SK-N-SH treated with all-trans-retinoic acid at 6 μM for 48 hours (cell line): ENCODE measurements at regions not wholly inside any gene's neighbourhood (a gene's known extent, or its start where the extent isn't known, plus 50 kb on each side); places are given as distances from the start of the nearest gene placed in this dataset.

ENCODE experiments used
- ATAC-seq: fragments of 200-7000 bp; cut with Tn5 transposase; 3 replicates; pipeline ENCODE4 v1.9.1; 2020; ENCODE audit warnings: mild to moderate bottlenecking, moderate library complexity
- BACH2 ChIP-seq: fragments of 250-450 bp; sonication (Bioruptor Pico); IDR thresholded peaks from 2 replicates; pipeline ENCODE4 v1.9.0; 2021; ENCODE audit warnings: mild to moderate bottlenecking, borderline replicate concordance
- CREB5 ChIP-seq: fragments of 250-450 bp; sonication (Bioruptor Pico); IDR thresholded peaks from 2 replicates; pipeline ENCODE4 v1.5.1; 2020; ENCODE audit warnings: low read depth, mild to moderate bottlenecking, moderate library complexity
- CSDC2 ChIP-seq: fragments of 250-450 bp; sonication (Bioruptor Pico); IDR thresholded peaks from 2 replicates; pipeline ENCODE4 v1.5.0; 2020; ENCODE audit warnings: mild to moderate bottlenecking, moderate library complexity
- CSRNP3 ChIP-seq: fragments of 250-450 bp; sonication (Bioruptor Pico); IDR thresholded peaks from 2 replicates; pipeline ENCODE4 v1.5.1; 2021; ENCODE audit warnings: mild to moderate bottlenecking, moderate library complexity
- ESRRG ChIP-seq: fragments of 250-450 bp; sonication (Bioruptor Pico); IDR thresholded peaks from 2 replicates; pipeline ENCODE4 v1.6.1; 2021; ENCODE audit warnings: mild to moderate bottlenecking
- GLIS3 ChIP-seq: fragments of 250-450 bp; sonication (Bioruptor Pico); IDR thresholded peaks from 2 replicates; pipeline ENCODE4 v1.5.0; 2020; ENCODE audit warnings: mild to moderate bottlenecking, moderate library complexity
- ISL1 ChIP-seq: fragments of 250-450 bp; sonication (Bioruptor Pico); IDR thresholded peaks from 2 replicates; pipeline ENCODE4 v2.1.2; 2022; ENCODE audit warnings: mild to moderate bottlenecking, moderate library complexity
- OSR1 ChIP-seq: fragments of 250-450 bp; sonication (Bioruptor Pico); IDR thresholded peaks from 2 replicates; pipeline ENCODE4 v1.8.0; 2022; ENCODE audit warnings: moderate library complexity, mild to moderate bottlenecking, inconsistent platforms
- PATZ1 ChIP-seq: fragments of 250-450 bp; sonication (Bioruptor Pico); IDR thresholded peaks from 2 replicates; pipeline ENCODE4 v1.8.0; 2020; ENCODE audit warnings: mild to moderate bottlenecking, moderate library complexity, borderline replicate concordance
- POU6F1 ChIP-seq: fragments of 250-450 bp; sonication (Bioruptor Pico); IDR thresholded peaks from 2 replicates; pipeline ENCODE4 v1.8.0; 2021; ENCODE audit warnings: low read depth, mild to moderate bottlenecking, moderate library complexity, borderline replicate concordance
- PPARA ChIP-seq: fragments of 250-450 bp; sonication (Bioruptor Pico); IDR thresholded peaks from 2 replicates; pipeline ENCODE4 v1.5.0; 2020; ENCODE audit warnings: mild to moderate bottlenecking, borderline replicate concordance
- SNAI2 ChIP-seq: fragments of 250-450 bp; sonication (Bioruptor Pico); IDR thresholded peaks from 2 replicates; pipeline ENCODE4 v1.5.0; 2020; ENCODE audit warnings: mild to moderate bottlenecking, moderate library complexity
- TCF4 ChIP-seq: fragments of 250-450 bp; sonication (Bioruptor Pico); IDR thresholded peaks from 2 replicates; pipeline ENCODE4 v1.8.0; 2021; ENCODE audit warnings: mild to moderate bottlenecking, moderate library complexity, borderline replicate concordance
- TOX ChIP-seq: fragments of 250-450 bp; sonication (Bioruptor Pico); IDR thresholded peaks from 2 replicates; pipeline ENCODE4 v1.8.0; 2021; ENCODE audit warnings: mild to moderate bottlenecking, moderate library complexity, borderline replicate concordance
- TSHZ2 ChIP-seq: fragments of 250-450 bp; sonication (Bioruptor Pico); IDR thresholded peaks from 2 replicates; pipeline ENCODE4 v1.5.0; 2020; ENCODE audit warnings: mild to moderate bottlenecking, moderate library complexity
- ZC3H10 ChIP-seq: fragments of 250-450 bp; sonication (Bioruptor Pico); IDR thresholded peaks from 2 replicates; pipeline ENCODE4 v1.5.1; 2021; ENCODE audit warnings: mild to moderate bottlenecking, moderate library complexity
- ZFP3 ChIP-seq: fragments of 250-450 bp; sonication (Bioruptor Pico); IDR thresholded peaks from 2 replicates; pipeline ENCODE4 v1.5.0; 2020; ENCODE audit warnings: mild to moderate bottlenecking, moderate library complexity
- ZFP30 ChIP-seq: fragments of 450-650 bp; formaldehyde crosslinking; IDR thresholded peaks from 2 replicates; pipeline ENCODE4 v1.5.0; 2022; ENCODE audit warnings: mild to moderate bottlenecking, moderate library complexity
- ZNF70 ChIP-seq: fragments of 450-650 bp; formaldehyde crosslinking; IDR thresholded peaks from 2 replicates; pipeline ENCODE4 v1.5.0; 2020; ENCODE audit warnings: mild to moderate bottlenecking, moderate library complexity
- ZNF8 ChIP-seq: fragments of 450-650 bp; formaldehyde crosslinking; IDR thresholded peaks from 2 replicates; pipeline ENCODE4 v1.5.0; 2020; ENCODE audit warnings: mild to moderate bottlenecking, moderate library complexity

- no peak for TF ChIP-seq ZFP30 (CRISPR knock-in tag)
- no peak for TF ChIP-seq ZNF70 (CRISPR knock-in tag)
- no peak for TF ChIP-seq ZFP3
- no peak for TF ChIP-seq GLIS3
- no peak for TF ChIP-seq PPARA
- TF ChIP-seq ISL1, result no peak
- TF ChIP-seq ZC3H10 (CRISPR knock-in tag), result no peak
- no peak for TF ChIP-seq TCF4 (CRISPR knock-in tag)
- TF ChIP-seq CSRNP3 (CRISPR knock-in tag), result no peak
- no peak for TF ChIP-seq CREB5 (CRISPR knock-in tag)
- no peak for TF ChIP-seq PATZ1 (CRISPR knock-in tag)
- TF ChIP-seq CSDC2 (CRISPR knock-in tag), result no peak
- no peak for ATAC-seq
These were observed 168.4 kb downstream of the C11orf91 start for GRCh38 chr11:33532257-33532656.

GRCh38 chr11:33531743-33532181 is 168.9 kb downstream of the C11orf91 start:
- peak; percentile 86 for ATAC-seq
- no peak for TF ChIP-seq TOX (CRISPR knock-in tag)
- no peak for TF ChIP-seq ZFP30 (CRISPR knock-in tag)
- TF ChIP-seq ZC3H10 (CRISPR knock-in tag), result no peak
- TF ChIP-seq ISL1, result no peak
- TF ChIP-seq TCF4 (CRISPR knock-in tag), result no peak
- TF ChIP-seq CREB5 (CRISPR knock-in tag), result no peak
- no peak for TF ChIP-seq CSRNP3 (CRISPR knock-in tag)
- no peak for TF ChIP-seq PATZ1 (CRISPR knock-in tag)
- TF ChIP-seq CSDC2 (CRISPR knock-in tag), result no peak
- no peak for TF ChIP-seq OSR1 (CRISPR knock-in tag)
- TF ChIP-seq ZNF8, result no peak
- TF ChIP-seq TSHZ2 (CRISPR knock-in tag), result no peak
- TF ChIP-seq ESRRG (CRISPR knock-in tag), result no peak
- TF ChIP-seq POU6F1 (CRISPR knock-in tag), result no peak
- no peak for TF ChIP-seq SNAI2 (CRISPR knock-in tag)
- TF ChIP-seq PPARA, result no peak
- TF ChIP-seq ZFP3, result no peak
- TF ChIP-seq BACH2 (CRISPR knock-in tag), result no peak
- TF ChIP-seq, all 23 proteins: peak for 0
